ENCODE measurements at regions not wholly inside any gene's neighbourhood (a gene's known extent, or its start where the extent isn't known, plus 50 kb on each side); places are given as distances from the start of the nearest gene placed in this dataset.
"Not testable (repeated sequence)": the region's sequence is repeated elsewhere in the genome, so short reads cannot be mapped to it uniquely, and the experiment has no call there.

- H3K36me3 ChIP-seq, result no peaks in the 10 kb centered on the region
- intact Hi-C loops (cut with DNase I; ENCODE audit: low total_unique reads), result no loop called here
- TF ChIP-seq CTCF (IDR thresholded peaks at IDR 0.05) (no peak), POLR2A (IDR thresholded peaks at IDR 0.05) (no peak), POLR2AphosphoS5 (IDR thresholded peaks at IDR 0.05) (no peak)
- DNase-seq (ENCODE audit: low spot score in 2 of 2), result no peak
- H3K4me3 ChIP-seq, result no peak overlapping the region
- H3K4me1 ChIP-seq, result no peaks in the 10 kb centered on the region
- no peaks in the 10 kb centered on the region for H3K9me3 ChIP-seq
- H3K27ac ChIP-seq, result no peak overlapping the region
- H3K27me3 ChIP-seq, result no peaks in the 10 kb centered on the region
These were observed 353.2 kb downstream of the SPRY2 start for GRCh38 chr13:79987761-79988160.

GRCh38 chr13:79987323-79987722 lies 353.6 kb downstream of the SPRY2 start:
- Histone ChIP-seq H3K27me3 (no peaks in the 10 kb centered on the region), H3K36me3 (no peaks in the 10 kb centered on the region), H3K27ac (no peak overlapping the region), H3K9me3 (no peaks in the 10 kb centered on the region), H3K4me1 (no peaks in the 10 kb centered on the region), H3K4me3 (no peak overlapping the region)
- DNase-seq (ENCODE audit: low spot score in 2 of 2), result no peak
- intact Hi-C loops (cut with DNase I; ENCODE audit: low total_unique reads), result no loop called here
- TF ChIP-seq CTCF (IDR thresholded peaks at IDR 0.05) (no peak), POLR2AphosphoS5 (IDR thresholded peaks at IDR 0.05) (no peak), POLR2A (IDR thresholded peaks at IDR 0.05) (no peak)

- TF ChIP-seq POLR2A (IDR thresholded peaks at IDR 0.05) (no peak), CTCF (IDR thresholded peaks at IDR 0.05) (no peak), POLR2AphosphoS5 (IDR thresholded peaks at IDR 0.05) (no peak)
- intact Hi-C loops (cut with DNase I; ENCODE audit: low total_unique reads), result no loop called here
These were observed 354.0 kb downstream of the SPRY2 start for GRCh38 chr13:79986890-79987289.

GRCh38 chr13:79974935-79975650 lies 365.8 kb downstream of the SPRY2 start:
- intact Hi-C loops (cut with DNase I; ENCODE audit: low total_unique reads); H3K27me3 ChIP-seq; H3K27ac ChIP-seq; H3K9me3 ChIP-seq; DNase-seq (ENCODE audit: low spot score in 2 of 2); H3K4me3 ChIP-seq; H3K4me1 ChIP-seq; H3K36me3 ChIP-seq: not testable (repeated sequence)

More at GRCh38 chr13:79986890-79987289, 354.0 kb downstream of the SPRY2 start:
- Histone ChIP-seq H3K4me1 (no peaks in the 10 kb centered on the region), H3K4me3 (no peak overlapping the region), H3K36me3 (no peaks in the 10 kb centered on the region), H3K27me3 (no peaks in the 10 kb centered on the region), H3K9me3 (no peaks in the 10 kb centered on the region), H3K27ac (no peak overlapping the region)
- DNase-seq (ENCODE audit: low spot score in 2 of 2), result no peak

GRCh38 chr13:79973533-79973963 lies 367.4 kb downstream of the SPRY2 start:
- Histone ChIP-seq H3K36me3 (no peaks in the 10 kb centered on the region), H3K9me3 (peaks cover 4 to 6% of the 10 kb centered on the region in 2 donors), H3K4me1 (no peaks in the 10 kb centered on the region), H3K27me3 (no peaks in the 10 kb centered on the region), H3K4me3 (no peak overlapping the region), H3K27ac (no peak overlapping the region)
- DNase-seq (ENCODE audit: low spot score in 2 of 2), result no peak
- intact Hi-C loops (cut with DNase I; ENCODE audit: low total_unique reads), result no loop called here
- TF ChIP-seq POLR2A (IDR thresholded peaks at IDR 0.05), result no peak
- TF ChIP-seq CTCF (IDR thresholded peaks at IDR 0.05), result peak in 1 of 3 donors; percentile 43
- TF ChIP-seq POLR2AphosphoS5 (IDR thresholded peaks at IDR 0.05), result peak in 1 of 3 donors; percentile 74

Measured in breast epithelium (tissue), 4 donors.